ENCODE measurements at regions not wholly inside any gene's neighbourhood (a gene's known extent, or its start where the extent isn't known, plus 50 kb on each side); places are given as distances from the start of the nearest gene placed in this dataset.
A peak's percentile ranks its signal among the peaks of the same experiment; 100 is the strongest.

DNA sequence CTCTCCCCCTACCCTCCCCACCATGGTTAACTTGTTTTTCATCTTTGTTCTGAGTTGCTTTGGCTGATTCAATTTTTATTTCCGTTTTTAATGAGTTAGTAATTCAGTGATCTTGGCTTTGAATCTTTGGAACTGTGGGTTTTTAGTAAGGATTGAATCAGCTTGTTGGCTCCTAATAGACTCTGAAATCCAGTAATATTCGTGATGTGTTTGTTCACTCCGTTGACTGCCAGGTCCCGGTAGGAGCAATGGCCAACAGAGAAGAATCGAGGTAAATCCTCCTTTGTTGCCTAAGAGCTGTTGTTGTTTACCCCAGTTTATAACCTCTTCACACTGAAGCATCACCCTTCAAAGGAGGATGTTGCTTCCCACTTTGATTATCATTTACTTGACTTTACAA, 92.7 kb downstream of the PCSK1 start:
- 61 to 86% methylated on average over 4 to 5 of the region's 5 CpGs for WGBS, 2 donors (ENCODE audit: low coverage in 1 of 2)
- Histone ChIP-seq H3K4me3 (no peak overlapping the region), H3K27ac (no peak overlapping the region), H3K9me3 (no peaks in the 10 kb centered on the region), H3K27me3 (no peaks in the 10 kb centered on the region), H3K36me3 (no peaks in the 10 kb centered on the region), H3K4me1 (peaks cover 3 to 44% (median 4%) of the 10 kb centered on the region in 3 donors)
- TF ChIP-seq, protein P1, sequence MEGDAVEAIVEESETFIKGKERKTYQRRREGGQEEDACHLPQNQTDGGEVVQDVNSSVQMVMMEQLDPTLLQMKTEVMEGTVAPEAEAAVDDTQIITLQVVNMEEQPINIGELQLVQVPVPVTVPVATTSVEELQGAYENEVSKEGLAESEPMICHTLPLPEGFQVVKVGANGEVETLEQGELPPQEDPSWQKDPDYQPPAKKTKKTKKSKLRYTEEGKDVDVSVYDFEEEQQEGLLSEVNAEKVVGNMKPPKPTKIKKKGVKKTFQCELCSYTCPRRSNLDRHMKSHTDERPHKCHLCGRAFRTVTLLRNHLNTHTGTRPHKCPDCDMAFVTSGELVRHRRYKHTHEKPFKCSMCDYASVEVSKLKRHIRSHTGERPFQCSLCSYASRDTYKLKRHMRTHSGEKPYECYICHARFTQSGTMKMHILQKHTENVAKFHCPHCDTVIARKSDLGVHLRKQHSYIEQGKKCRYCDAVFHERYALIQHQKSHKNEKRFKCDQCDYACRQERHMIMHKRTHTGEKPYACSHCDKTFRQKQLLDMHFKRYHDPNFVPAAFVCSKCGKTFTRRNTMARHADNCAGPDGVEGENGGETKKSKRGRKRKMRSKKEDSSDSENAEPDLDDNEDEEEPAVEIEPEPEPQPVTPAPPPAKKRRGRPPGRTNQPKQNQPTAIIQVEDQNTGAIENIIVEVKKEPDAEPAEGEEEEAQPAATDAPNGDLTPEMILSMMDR (IDR thresholded peaks at IDR 0.05) = no peak
- TF ChIP-seq POLR2AphosphoS5 (IDR thresholded peaks at IDR 0.05) (no peak), POLR2A (IDR thresholded peaks at IDR 0.05) (no peak), EP300 (IDR thresholded peaks at IDR 0.05) (no peak)
- no peak for ATAC-seq

DNA sequence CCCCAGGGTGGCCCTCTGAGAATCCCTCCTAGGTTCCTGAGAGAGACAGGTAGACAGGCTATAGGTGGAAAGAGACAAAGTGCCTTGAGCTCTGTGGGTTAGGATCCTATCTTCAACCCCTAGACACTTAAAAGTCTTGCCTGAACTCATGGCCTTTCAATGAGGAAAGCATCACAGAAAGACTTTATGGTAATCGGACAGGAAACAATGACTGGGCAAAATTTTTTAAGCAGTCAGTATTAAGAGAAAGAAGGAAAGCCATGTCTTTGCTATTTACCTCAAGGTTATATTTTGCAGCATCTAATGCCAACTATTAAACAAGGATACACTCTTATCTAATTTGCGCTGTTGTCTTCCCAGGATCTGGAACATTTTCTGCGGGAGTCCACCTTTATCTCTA, 93.2 kb downstream of the PCSK1 start:
- H3K27ac ChIP-seq = peak overlapping the region in 1 of 4 donors; percentile 60
- no peak overlapping the region for H3K4me3 ChIP-seq
- 79 to 100% methylated on average over 3 of the region's 3 CpGs for WGBS, 2 donors (ENCODE audit: low coverage in 1 of 2)
- ATAC-seq = no peak
- peaks cover 3 to 44% (median 4%) of the 10 kb centered on the region in 3 donors for H3K4me1 ChIP-seq
- H3K36me3 ChIP-seq = no peaks in the 10 kb centered on the region
- no peaks in the 10 kb centered on the region for H3K27me3 ChIP-seq
- H3K9me3 ChIP-seq = no peaks in the 10 kb centered on the region
- TF ChIP-seq EP300 (IDR thresholded peaks at IDR 0.05) (no peak), POLR2AphosphoS5 (IDR thresholded peaks at IDR 0.05) (no peak), POLR2A (IDR thresholded peaks at IDR 0.05) (no peak)
- TF ChIP-seq, protein P1 (IDR thresholded peaks at IDR 0.05) = no peak

DNA sequence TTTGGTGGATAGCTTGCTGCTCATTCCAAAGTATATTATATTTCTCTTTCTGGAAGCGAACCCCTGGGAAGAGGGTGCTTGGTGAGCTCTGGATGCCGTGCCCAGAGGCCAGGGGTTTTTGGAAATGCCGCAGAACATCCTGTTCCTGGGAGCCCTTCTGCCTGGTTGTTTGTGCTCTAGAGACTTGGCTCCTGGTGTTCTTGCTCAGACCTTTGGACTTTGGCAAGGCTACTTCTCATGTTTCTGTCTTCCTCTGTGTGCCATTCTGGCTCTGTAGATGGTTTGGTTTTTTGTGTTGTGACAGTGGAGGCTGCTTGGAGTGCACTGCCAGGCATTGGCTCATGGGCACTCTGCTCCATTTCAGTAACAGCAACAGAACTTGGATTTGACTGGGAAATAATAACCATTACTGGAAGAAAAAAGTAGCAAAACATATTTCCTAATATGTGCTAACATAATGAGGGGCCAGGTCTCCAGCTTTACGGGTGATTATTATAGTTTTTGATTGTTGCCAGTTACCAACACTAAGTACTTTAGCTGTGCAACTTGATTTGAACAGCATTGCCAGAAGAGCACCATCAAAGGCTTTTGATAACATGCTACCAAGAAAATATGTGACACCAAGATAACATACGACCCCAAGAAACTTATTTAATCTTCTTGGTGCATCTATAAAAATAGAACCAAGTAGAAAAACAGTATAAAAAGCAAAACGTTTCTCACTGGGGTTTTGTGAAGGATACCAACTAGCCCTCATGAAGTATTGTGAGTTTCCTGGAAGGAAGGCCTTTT, 94.2 kb downstream of the PCSK1 start:
- Histone ChIP-seq H3K36me3 (no peaks in the 10 kb centered on the region), H3K4me1 (peaks cover 3 to 44% (median 4%) of the 10 kb centered on the region in 3 donors), H3K9me3 (no peaks in the 10 kb centered on the region), H3K27me3 (no peaks in the 10 kb centered on the region), H3K4me3 (no peak overlapping the region), H3K27ac (peak overlapping the region in 3 of 4 donors; percentile 25 to 60 (median 49))
- peak; percentile 77 for ATAC-seq
- peak; percentile 26 for TF ChIP-seq EP300 (IDR thresholded peaks at IDR 0.05)
- peak; percentile 95 for TF ChIP-seq POLR2AphosphoS5 (IDR thresholded peaks at IDR 0.05)
- TF ChIP-seq POLR2A (IDR thresholded peaks at IDR 0.05) = no peak
- TF ChIP-seq, protein P1 (IDR thresholded peaks at IDR 0.05) = no peak
- WGBS, 2 donors (ENCODE audit: low coverage in 1 of 2) = 66 to 74% methylated on average over 3 to 6 of the region's 6 CpGs

DNA sequence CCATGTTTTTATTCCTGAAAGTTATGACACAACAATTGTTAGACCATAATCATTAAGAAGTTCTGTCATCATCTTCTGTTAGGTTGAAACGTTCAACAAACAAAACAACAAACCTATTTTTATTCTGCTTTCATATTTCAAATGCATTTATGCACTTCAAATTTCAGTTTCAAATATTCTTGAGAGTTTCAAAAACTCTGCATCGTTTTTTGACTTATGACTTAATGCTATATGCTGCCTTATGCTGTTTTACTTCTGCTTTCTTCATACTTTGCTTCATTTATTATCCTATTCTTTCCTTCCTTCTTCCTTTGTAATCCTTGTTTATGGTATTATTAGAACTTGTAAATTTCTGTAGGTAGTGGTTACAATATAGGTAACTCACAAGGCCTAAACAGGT, 95.0 kb downstream of the PCSK1 start:
- no peak for ATAC-seq
- WGBS, 2 donors (ENCODE audit: low coverage in 1 of 2) = 68 to 75% methylated on average over 2 of the region's 2 CpGs

More for the DNA sequence above, 95.0 kb downstream of the PCSK1 start:
- Histone ChIP-seq H3K4me1 (peaks cover 3 to 51% (median 4%) of the 10 kb centered on the region in 3 donors), H3K27me3 (no peaks in the 10 kb centered on the region), H3K9me3 (no peaks in the 10 kb centered on the region), H3K4me3 (no peak overlapping the region), H3K36me3 (no peaks in the 10 kb centered on the region), H3K27ac (peak overlapping the region in 3 of 4 donors; percentile 49 to 60 (median 56))
- TF ChIP-seq, protein P1 (IDR thresholded peaks at IDR 0.05) = no peak
- TF ChIP-seq POLR2AphosphoS5 (IDR thresholded peaks at IDR 0.05) (no peak), POLR2A (IDR thresholded peaks at IDR 0.05) (no peak), EP300 (IDR thresholded peaks at IDR 0.05) (no peak)

Data from gastroesophageal sphincter (tissue), 4 donors.